Nephron (organoid): ENCODE measurements at regions not wholly inside any gene's neighbourhood (a gene's known extent, or its start where the extent isn't known, plus 50 kb on each side); places are given as distances from the start of the nearest gene placed in this dataset.

Experiments used
- H3K27ac Mint-ChIP-seq, 3 experiments: 2 replicates each; pipeline ENCODE4 v1.8.0; 2020; ENCODE audit warnings: mixed read lengths in 3 of 3, mild to moderate bottlenecking in 2 of 3, moderate library complexity in 1 of 3
- H3K27me3 Mint-ChIP-seq: 2 replicates; pipeline ENCODE4 v1.8.0; 2021; ENCODE audit warnings: low read depth, mild to moderate bottlenecking, moderate library complexity, mixed read lengths
- H3K36me3 Mint-ChIP-seq: 2 replicates; pipeline ENCODE4 v1.8.0; 2020; ENCODE audit warnings: low read depth, mixed read lengths
- H3K4me1 Mint-ChIP-seq: 2 replicates; pipeline ENCODE4 v1.8.0; 2020; ENCODE audit warnings: mixed read lengths
- H3K4me3 Mint-ChIP-seq, 3 experiments: 2 replicates each; pipeline ENCODE4 v1.8.0; 2020; ENCODE audit warnings: mild to moderate bottlenecking in 3 of 3, mixed read lengths in 3 of 3, moderate library complexity in 2 of 3
- H3K9me3 Mint-ChIP-seq: 2 replicates; pipeline ENCODE4 v1.8.0; 2020; ENCODE audit warnings: mixed read lengths
- TF ChIP-seq, protein P1 (sequence below), 3 experiments: fragments of 200-600 bp; sonication (generic); IDR thresholded peaks; one replicate each; pipeline ENCODE4 v1.5.0; 2021; ENCODE audit warnings: antibody characterized with exemption in 3 of 3; ENCODE audit not compliant: unreplicated experiment in 3 of 3

- TF ChIP-seq, protein P1, sequence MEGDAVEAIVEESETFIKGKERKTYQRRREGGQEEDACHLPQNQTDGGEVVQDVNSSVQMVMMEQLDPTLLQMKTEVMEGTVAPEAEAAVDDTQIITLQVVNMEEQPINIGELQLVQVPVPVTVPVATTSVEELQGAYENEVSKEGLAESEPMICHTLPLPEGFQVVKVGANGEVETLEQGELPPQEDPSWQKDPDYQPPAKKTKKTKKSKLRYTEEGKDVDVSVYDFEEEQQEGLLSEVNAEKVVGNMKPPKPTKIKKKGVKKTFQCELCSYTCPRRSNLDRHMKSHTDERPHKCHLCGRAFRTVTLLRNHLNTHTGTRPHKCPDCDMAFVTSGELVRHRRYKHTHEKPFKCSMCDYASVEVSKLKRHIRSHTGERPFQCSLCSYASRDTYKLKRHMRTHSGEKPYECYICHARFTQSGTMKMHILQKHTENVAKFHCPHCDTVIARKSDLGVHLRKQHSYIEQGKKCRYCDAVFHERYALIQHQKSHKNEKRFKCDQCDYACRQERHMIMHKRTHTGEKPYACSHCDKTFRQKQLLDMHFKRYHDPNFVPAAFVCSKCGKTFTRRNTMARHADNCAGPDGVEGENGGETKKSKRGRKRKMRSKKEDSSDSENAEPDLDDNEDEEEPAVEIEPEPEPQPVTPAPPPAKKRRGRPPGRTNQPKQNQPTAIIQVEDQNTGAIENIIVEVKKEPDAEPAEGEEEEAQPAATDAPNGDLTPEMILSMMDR (IDR thresholded peaks at IDR 0.05; ENCODE audit: unreplicated experiment in 3 of 3): peak; percentile 16 to 29 (median 25)
Measured at GRCh38 chr12:66903782-66904396, 225.0 kb upstream of the GRIP1 start.

GRCh38 chr12:66905201-66905600, 226.3 kb upstream of the GRIP1 start:
- Mint-ChIP-seq H3K9me3 (peaks cover 7% of the 10 kb centered on the region), H3K27ac (no peak overlapping the region)

More at GRCh38 chr12:66903782-66904396, 225.0 kb upstream of the GRIP1 start:
- Mint-ChIP-seq H3K9me3 (no peaks in the 10 kb centered on the region), H3K27ac (no peak overlapping the region), H3K4me1 (peaks cover 20% of the 10 kb centered on the region), H3K36me3 (no peaks in the 10 kb centered on the region), H3K4me3 (no peak overlapping the region), H3K27me3 (no peaks in the 10 kb centered on the region)

GRCh38 chr12:66910366-66910974, 231.6 kb upstream of the GRIP1 start:
- Mint-ChIP-seq H3K9me3 (peaks cover 8% of the 10 kb centered on the region), H3K4me1 (peaks cover 5% of the 10 kb centered on the region), H3K4me3 (no peak overlapping the region), H3K27ac (no peak overlapping the region), H3K27me3 (no peaks in the 10 kb centered on the region), H3K36me3 (peaks cover 7% of the 10 kb centered on the region)
- TF ChIP-seq, protein P1 (IDR thresholded peaks at IDR 0.05; ENCODE audit: unreplicated experiment in 3 of 3): no peak

More at GRCh38 chr12:66905201-66905600, 226.3 kb upstream of the GRIP1 start:
- TF ChIP-seq, protein P1 (IDR thresholded peaks at IDR 0.05; ENCODE audit: unreplicated experiment in 3 of 3): no peak
- no peak overlapping the region for H3K4me3 Mint-ChIP-seq
- H3K36me3 Mint-ChIP-seq: peaks cover 6% of the 10 kb centered on the region
- peaks cover 11% of the 10 kb centered on the region for H3K4me1 Mint-ChIP-seq
- no peaks in the 10 kb centered on the region for H3K27me3 Mint-ChIP-seq

- Mint-ChIP-seq H3K27ac (peak overlapping the region in 2 of 3 experiments; percentile 4 to 8), H3K9me3 (no peaks in the 10 kb centered on the region), H3K4me3 (no peak overlapping the region), H3K36me3 (no peaks in the 10 kb centered on the region), H3K4me1 (peaks cover 7% of the 10 kb centered on the region), H3K27me3 (no peaks in the 10 kb centered on the region)
- TF ChIP-seq, protein P1 (IDR thresholded peaks at IDR 0.05; ENCODE audit: unreplicated experiment in 3 of 3): no peak
Measured at GRCh38 chr12:66915306-66915904, 236.5 kb upstream of the GRIP1 start.

GRCh38 chr12:66916189-66916588, 237.3 kb upstream of the GRIP1 start:
- Mint-ChIP-seq H3K27me3 (no peaks in the 10 kb centered on the region), H3K27ac (no peak overlapping the region), H3K4me1 (peaks cover 7% of the 10 kb centered on the region), H3K36me3 (no peaks in the 10 kb centered on the region), H3K4me3 (no peak overlapping the region), H3K9me3 (no peaks in the 10 kb centered on the region)
- TF ChIP-seq, protein P1 (IDR thresholded peaks at IDR 0.05; ENCODE audit: unreplicated experiment in 3 of 3): no peak
